H9 (cell line): ENCODE measurements at regions not wholly inside any gene's neighbourhood (a gene's known extent, or its start where the extent isn't known, plus 50 kb on each side); places are given as distances from the start of the nearest gene placed in this dataset.

Source experiments
- DNase-seq: peaks from one replicate; pipeline ENCODE4 v3.0.0-alpha.2; 2017
- H2AFZ ChIP-seq: one replicate; pipeline ENCODE4 v1.6.1; 2013; ENCODE audit warnings: mild to moderate bottlenecking, low read length, control low read depth, moderate library complexity
- H2AK5ac ChIP-seq: 2 replicates; pipeline ENCODE4 v1.6.1; 2013; ENCODE audit warnings: low read length, control low read depth, mixed read lengths; ENCODE audit not compliant: insufficient read length
- H2BK120ac ChIP-seq: one replicate; pipeline ENCODE4 v1.6.1; 2013; ENCODE audit warnings: low read depth, mild to moderate bottlenecking, low read length, control low read depth, inconsistent platforms; ENCODE audit not compliant: poor library complexity, severe bottlenecking
- H2BK12ac ChIP-seq: 2 replicates; pipeline ENCODE4 v1.6.1; 2013; ENCODE audit warnings: low read length, control low read depth, mixed read lengths, low read depth; ENCODE audit not compliant: insufficient read length
- H2BK15ac ChIP-seq: 2 replicates; pipeline ENCODE4 v1.6.1; 2013; ENCODE audit warnings: low read depth, low read length, control low read depth
- H2BK20ac ChIP-seq: one replicate; pipeline ENCODE4 v1.6.1; 2013; ENCODE audit warnings: low read depth, mild to moderate bottlenecking, low read length, control low read depth, inconsistent platforms; ENCODE audit not compliant: poor library complexity, severe bottlenecking
- H2BK5ac ChIP-seq: 2 replicates; pipeline ENCODE4 v1.6.1; 2013; ENCODE audit warnings: low read length, control low read depth, mixed read lengths; ENCODE audit not compliant: insufficient read length
- H3K14ac ChIP-seq: 2 replicates; pipeline ENCODE4 v1.6.1; 2013; ENCODE audit warnings: low read length, control low read depth; ENCODE audit not compliant: insufficient read depth
- H3K18ac ChIP-seq: 2 replicates; pipeline ENCODE4 v1.6.1; 2013; ENCODE audit warnings: low read depth, mild to moderate bottlenecking, mixed read lengths, low read length, control low read depth; ENCODE audit not compliant: insufficient read length
- H3K23ac ChIP-seq: 2 replicates; pipeline ENCODE4 v1.6.1; 2013; ENCODE audit warnings: low read length, control low read depth, mixed read lengths, low read depth; ENCODE audit not compliant: insufficient read length
- H3K23me2 ChIP-seq: 2 replicates; pipeline ENCODE4 v1.6.1; 2013; ENCODE audit warnings: low read depth, mild to moderate bottlenecking, mixed read lengths, low read length, control low read depth; ENCODE audit not compliant: insufficient read length, poor library complexity, severe bottlenecking
- H3K27ac ChIP-seq: 2 replicates; pipeline ENCODE4 v1.5.1; 2013; ENCODE audit warnings: low read length, control low read depth, mixed read lengths, low read depth; ENCODE audit not compliant: insufficient read length
- H3K27me3 ChIP-seq: 2 replicates; pipeline ENCODE4 v1.6.1; 2013; ENCODE audit warnings: low read length, control low read depth, inconsistent platforms; ENCODE audit not compliant: insufficient read depth
- H3K4ac ChIP-seq: 2 replicates; pipeline ENCODE4 v1.6.1; 2013; ENCODE audit warnings: low read depth, mild to moderate bottlenecking, control low read depth, inconsistent platforms, low read length, moderate library complexity
- H3K4me1 ChIP-seq: 2 replicates; pipeline ENCODE4 v1.6.1; 2013; ENCODE audit warnings: low read length, control low read depth, inconsistent platforms; ENCODE audit not compliant: insufficient read depth
- H3K4me2 ChIP-seq: 2 replicates; pipeline ENCODE4 v1.6.1; 2013; ENCODE audit warnings: low read length, control low read depth, mixed read lengths; ENCODE audit not compliant: insufficient read length, insufficient read depth
- H3K56ac ChIP-seq: 2 replicates; pipeline ENCODE4 v1.6.1; 2013; ENCODE audit warnings: low read depth, mild to moderate bottlenecking, mixed read lengths, low read length, control low read depth; ENCODE audit not compliant: insufficient read length
- H3K79me1 ChIP-seq: 2 replicates; pipeline ENCODE4 v1.6.1; 2013; ENCODE audit warnings: low read depth, mild to moderate bottlenecking, moderate library complexity, low read length, control low read depth, inconsistent platforms; ENCODE audit not compliant: insufficient read depth, poor library complexity, severe bottlenecking
- H3K79me2 ChIP-seq: 2 replicates; pipeline ENCODE4 v1.6.1; 2013; ENCODE audit warnings: low read length, control low read depth, inconsistent platforms; ENCODE audit not compliant: insufficient read depth
- H3K9ac ChIP-seq: 2 replicates; pipeline ENCODE4 v1.6.1; 2013; ENCODE audit warnings: low read length, control low read depth, mixed read lengths; ENCODE audit not compliant: insufficient read length; ENCODE audit errors: extremely low read depth
- H3K9me3 ChIP-seq: one replicate; pipeline ENCODE4 v1.6.1; 2013; ENCODE audit warnings: low read depth, low read length, inconsistent platforms; ENCODE audit not compliant: control insufficient read depth
- H3T11ph ChIP-seq: one replicate; pipeline ENCODE4 v1.6.1; 2013; ENCODE audit warnings: mild to moderate bottlenecking, low read length, control low read depth, inconsistent platforms
- H4K20me1 ChIP-seq: one replicate; pipeline ENCODE4 v1.6.1; 2013; ENCODE audit not compliant: control insufficient read depth, insufficient read length, insufficient read depth
- H4K5ac ChIP-seq: 2 replicates; pipeline ENCODE4 v1.6.1; 2013; ENCODE audit warnings: low read depth, mild to moderate bottlenecking, mixed read lengths, low read length, control low read depth; ENCODE audit not compliant: insufficient read length
- H4K8ac ChIP-seq: replicated peaks from 2 replicates; pipeline ENCODE4 v1.6.1; 2013; ENCODE audit warnings: low read length, control low read depth, mixed read lengths, low read depth; ENCODE audit not compliant: insufficient read length
- H4K91ac ChIP-seq: 2 replicates; pipeline ENCODE4 v1.6.1; 2013; ENCODE audit warnings: low read depth, mild to moderate bottlenecking, moderate library complexity, mixed read lengths, low read length, control low read depth; ENCODE audit not compliant: insufficient read length
- H3K27ac Mint-ChIP-seq, 3 experiments: 2 replicates in 2 of 3; 3 replicates in 1 of 3; pipeline ENCODE4 v1.8.0; 2020 to 2021; ENCODE audit warnings: mixed read lengths in 3 of 3, mild to moderate bottlenecking in 1 of 3, moderate library complexity in 1 of 3
- H3K27me3 Mint-ChIP-seq: 2 replicates; pipeline ENCODE4 v1.8.0; 2021; ENCODE audit warnings: low read depth, mild to moderate bottlenecking, moderate library complexity, mixed read lengths
- H3K36me3 Mint-ChIP-seq, 3 experiments: 2 replicates in 2 of 3; 3 replicates in 1 of 3; pipeline ENCODE4 v1.8.0; 2020 to 2021; ENCODE audit warnings: low read depth in 3 of 3, mixed read lengths in 3 of 3; ENCODE audit not compliant: insufficient read depth in 1 of 3
- H3K4me1 Mint-ChIP-seq, 2 experiments: 2 replicates each; pipeline ENCODE4 v1.8.0; 2020; ENCODE audit warnings: mixed read lengths in 2 of 2
- H3K4me3 Mint-ChIP-seq, 2 experiments: 2 replicates in 1 of 2; 3 replicates in 1 of 2; pipeline ENCODE4 v1.8.0; 2020 to 2021; ENCODE audit warnings: mild to moderate bottlenecking in 2 of 2, mixed read lengths in 2 of 2, moderate library complexity in 1 of 2
- H3K9me3 Mint-ChIP-seq, 2 experiments: 2 replicates in 1 of 2; 3 replicates in 1 of 2; pipeline ENCODE4 v1.8.0; 2020; ENCODE audit warnings: mild to moderate bottlenecking in 2 of 2, mixed read lengths in 2 of 2, moderate library complexity in 1 of 2
- WGBS: extraction: QIAGEN DNeasy Blood & Tissue Kit; methylation state at CpG from one replicate; pipeline ENCODE4 v1.1.7; 2013; ENCODE audit warnings: missing lambda C conversion rate, low lambda C conversion rate, mixed read lengths; ENCODE audit not compliant: insufficient read length; ENCODE audit errors: extremely low coverage; 5-methylcytosine and 5-hydroxymethylcytosine counted together
- TF ChIP-seq, protein P1 (sequence below): fragments of 200-600 bp; sonication (generic); conservative IDR thresholded peaks from 3 replicates; pipeline ENCODE4 v1.8.0; 2021; ENCODE audit warnings: antibody characterized with exemption, mild to moderate bottlenecking

DNA sequence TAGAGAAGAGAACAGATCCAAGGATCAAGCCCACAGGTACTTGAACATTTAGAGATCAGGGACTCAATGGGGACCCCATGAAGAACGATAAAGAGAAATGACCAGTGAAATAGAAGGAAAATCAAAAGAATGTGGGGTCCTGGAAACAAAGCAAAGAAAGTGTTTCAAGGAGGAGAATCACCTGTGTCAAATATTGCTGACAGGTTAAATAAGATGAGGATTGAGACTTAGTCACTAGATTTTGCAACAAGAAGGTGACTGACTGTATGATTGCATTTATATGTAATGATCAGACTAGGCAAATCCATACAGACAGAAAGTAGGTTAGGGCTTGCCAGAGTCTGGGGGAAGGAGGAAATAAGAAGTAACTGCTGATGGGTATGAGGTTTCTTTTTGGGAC is 254.9 kb upstream of the NPY start:
- peaks cover 8% of the 10 kb centered on the region; the same call in 1 of the 2 replicates for H3K4me1 ChIP-seq
- H3K79me1 ChIP-seq: no peaks in the 10 kb centered on the region
- Mint-ChIP-seq H3K4me1 (peaks cover 13 to 14% of the 10 kb centered on the region in 2 experiments), H3K4me3 (no peak overlapping the region), H3K27ac (no peak overlapping the region), H3K9me3 (no peaks in the 10 kb centered on the region), H3K27me3 (no peaks in the 10 kb centered on the region), H3K36me3 (no peaks in the 10 kb centered on the region; a peak in 1 of 7 replicates)
- H3K9ac ChIP-seq: no peak overlapping the region
- no peak overlapping the region for H2BK15ac ChIP-seq
- no peaks in the 10 kb centered on the region for H4K20me1 ChIP-seq
- H2BK20ac ChIP-seq: no peak overlapping the region
- H3K56ac ChIP-seq: no peak overlapping the region
- no peak overlapping the region for H3K4ac ChIP-seq
- H3K27me3 ChIP-seq: no peaks in the 10 kb centered on the region
- no peak overlapping the region for H3K14ac ChIP-seq
- H3T11ph ChIP-seq: no peak overlapping the region
- H2AFZ ChIP-seq: no peak overlapping the region
- no peak overlapping the region for H3K18ac ChIP-seq
- DNase-seq: no peak
- no peak overlapping the region for H4K91ac ChIP-seq
- no peak overlapping the region for H4K8ac ChIP-seq
- H2AK5ac ChIP-seq: no peak overlapping the region
- H2BK120ac ChIP-seq: no peak overlapping the region
- H2BK12ac ChIP-seq: no peak overlapping the region
- H4K5ac ChIP-seq: no peak overlapping the region
- H3K23ac ChIP-seq: no peak overlapping the region
- no CpG with 5 or more reads among the region's 1 CpG for WGBS
- no peaks in the 10 kb centered on the region for H3K79me2 ChIP-seq
- H3K4me2 ChIP-seq: no peak overlapping the region
- no peak overlapping the region for H2BK5ac ChIP-seq
- TF ChIP-seq, protein P1, sequence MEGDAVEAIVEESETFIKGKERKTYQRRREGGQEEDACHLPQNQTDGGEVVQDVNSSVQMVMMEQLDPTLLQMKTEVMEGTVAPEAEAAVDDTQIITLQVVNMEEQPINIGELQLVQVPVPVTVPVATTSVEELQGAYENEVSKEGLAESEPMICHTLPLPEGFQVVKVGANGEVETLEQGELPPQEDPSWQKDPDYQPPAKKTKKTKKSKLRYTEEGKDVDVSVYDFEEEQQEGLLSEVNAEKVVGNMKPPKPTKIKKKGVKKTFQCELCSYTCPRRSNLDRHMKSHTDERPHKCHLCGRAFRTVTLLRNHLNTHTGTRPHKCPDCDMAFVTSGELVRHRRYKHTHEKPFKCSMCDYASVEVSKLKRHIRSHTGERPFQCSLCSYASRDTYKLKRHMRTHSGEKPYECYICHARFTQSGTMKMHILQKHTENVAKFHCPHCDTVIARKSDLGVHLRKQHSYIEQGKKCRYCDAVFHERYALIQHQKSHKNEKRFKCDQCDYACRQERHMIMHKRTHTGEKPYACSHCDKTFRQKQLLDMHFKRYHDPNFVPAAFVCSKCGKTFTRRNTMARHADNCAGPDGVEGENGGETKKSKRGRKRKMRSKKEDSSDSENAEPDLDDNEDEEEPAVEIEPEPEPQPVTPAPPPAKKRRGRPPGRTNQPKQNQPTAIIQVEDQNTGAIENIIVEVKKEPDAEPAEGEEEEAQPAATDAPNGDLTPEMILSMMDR: no peak
- H3K27ac ChIP-seq: no peak overlapping the region
- H3K9me3 ChIP-seq: no peaks in the 10 kb centered on the region
- H3K23me2 ChIP-seq: no peaks in the 10 kb centered on the region
